ENCODE measurements at regions not wholly inside any gene's neighbourhood (a gene's known extent, or its start where the extent isn't known, plus 50 kb on each side); places are given as distances from the start of the nearest gene placed in this dataset.

DNA sequence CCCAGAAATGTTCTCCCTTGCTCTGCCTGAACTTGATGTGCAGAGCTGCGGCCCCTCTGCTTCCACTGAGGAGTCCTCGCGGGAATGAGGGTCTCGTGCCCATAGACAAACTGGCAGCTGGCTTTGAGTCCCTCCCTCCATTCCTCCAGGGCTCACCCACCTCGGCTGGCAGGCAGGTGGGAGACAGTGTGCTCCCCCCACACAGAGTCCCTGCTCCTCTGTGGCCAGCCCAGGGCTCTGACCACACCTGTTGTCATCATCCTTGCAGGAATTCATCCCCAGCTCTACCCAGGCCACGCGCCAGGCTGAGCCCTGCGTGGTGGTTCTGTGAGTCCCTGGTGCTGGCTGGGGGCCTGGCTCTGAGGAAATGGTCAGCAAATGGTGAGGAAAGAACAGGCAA is 521.9 kb downstream of the TBC1D22A start:
- no peak for ATAC-seq (ENCODE audit: insufficient number of reproducible peaks, low FRiP score, low read depth)

DNA sequence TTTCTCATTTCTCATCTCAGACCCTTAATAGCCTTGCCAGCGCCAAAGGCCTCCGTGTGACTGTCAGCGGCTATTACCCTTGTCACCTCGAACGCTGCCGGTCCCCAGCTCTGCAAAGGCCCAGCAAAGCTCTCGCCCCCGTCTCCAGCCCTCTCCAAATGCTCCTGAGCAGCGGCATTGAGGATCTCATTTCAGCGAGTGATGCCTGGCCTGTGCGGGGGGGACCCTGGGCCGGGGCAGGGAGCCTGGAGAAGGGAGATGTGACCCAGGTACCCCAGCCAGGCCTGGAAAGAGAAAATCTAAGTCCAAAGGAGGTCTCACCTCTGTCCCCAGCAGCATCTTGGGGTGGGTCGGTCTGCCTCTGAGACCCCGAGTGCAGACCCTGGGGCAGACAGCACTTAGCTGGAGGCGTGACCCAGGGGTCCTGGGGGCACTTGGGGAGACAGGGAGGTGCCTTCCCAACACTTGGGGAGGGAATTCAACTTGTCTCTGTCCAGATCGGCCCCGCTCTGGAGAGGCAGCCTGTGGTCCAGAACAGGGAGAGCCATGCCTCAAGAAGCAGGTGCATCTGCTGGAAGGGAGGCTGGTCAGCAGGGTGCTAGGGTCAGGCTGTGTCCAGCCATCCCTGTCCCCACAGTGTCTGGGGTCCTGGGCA is 521.3 kb downstream of the TBC1D22A start:
- no peaks in the 10 kb centered on the region for H3K36me3 ChIP-seq
- no peak overlapping the region for H3K27ac ChIP-seq
- H3K27me3 ChIP-seq (replicated peaks; ENCODE audit: insufficient read depth) = no peaks in the 10 kb centered on the region
- ATAC-seq (ENCODE audit: insufficient number of reproducible peaks, low FRiP score, low read depth) (no peak), DNase-seq (ENCODE audit: low spot score) (no peak)
- TF ChIP-seq, protein P1, sequence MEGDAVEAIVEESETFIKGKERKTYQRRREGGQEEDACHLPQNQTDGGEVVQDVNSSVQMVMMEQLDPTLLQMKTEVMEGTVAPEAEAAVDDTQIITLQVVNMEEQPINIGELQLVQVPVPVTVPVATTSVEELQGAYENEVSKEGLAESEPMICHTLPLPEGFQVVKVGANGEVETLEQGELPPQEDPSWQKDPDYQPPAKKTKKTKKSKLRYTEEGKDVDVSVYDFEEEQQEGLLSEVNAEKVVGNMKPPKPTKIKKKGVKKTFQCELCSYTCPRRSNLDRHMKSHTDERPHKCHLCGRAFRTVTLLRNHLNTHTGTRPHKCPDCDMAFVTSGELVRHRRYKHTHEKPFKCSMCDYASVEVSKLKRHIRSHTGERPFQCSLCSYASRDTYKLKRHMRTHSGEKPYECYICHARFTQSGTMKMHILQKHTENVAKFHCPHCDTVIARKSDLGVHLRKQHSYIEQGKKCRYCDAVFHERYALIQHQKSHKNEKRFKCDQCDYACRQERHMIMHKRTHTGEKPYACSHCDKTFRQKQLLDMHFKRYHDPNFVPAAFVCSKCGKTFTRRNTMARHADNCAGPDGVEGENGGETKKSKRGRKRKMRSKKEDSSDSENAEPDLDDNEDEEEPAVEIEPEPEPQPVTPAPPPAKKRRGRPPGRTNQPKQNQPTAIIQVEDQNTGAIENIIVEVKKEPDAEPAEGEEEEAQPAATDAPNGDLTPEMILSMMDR (IDR thresholded peaks at IDR 0.05) = no peak
- no peak overlapping the region for H3K4me3 ChIP-seq
- H3K4me1 ChIP-seq (ENCODE audit: control insufficient read depth in 1 of 2, low read depth in 2 of 2) = no peaks in the 10 kb centered on the region
- no peaks in the 10 kb centered on the region for H3K9me3 ChIP-seq

More for the DNA sequence above, 521.9 kb downstream of the TBC1D22A start:
- TF ChIP-seq, protein P1 (IDR thresholded peaks at IDR 0.05) = no peak
- DNase-seq (ENCODE audit: low spot score) = no peak
- no peaks in the 10 kb centered on the region for H3K9me3 ChIP-seq
- H3K4me3 ChIP-seq = no peak overlapping the region
- H3K27me3 ChIP-seq (replicated peaks; ENCODE audit: insufficient read depth) = no peaks in the 10 kb centered on the region
- H3K27ac ChIP-seq = no peak overlapping the region
- no peaks in the 10 kb centered on the region for H3K4me1 ChIP-seq (ENCODE audit: control insufficient read depth in 1 of 2, low read depth in 2 of 2)
- H3K36me3 ChIP-seq = no peaks in the 10 kb centered on the region

DNA sequence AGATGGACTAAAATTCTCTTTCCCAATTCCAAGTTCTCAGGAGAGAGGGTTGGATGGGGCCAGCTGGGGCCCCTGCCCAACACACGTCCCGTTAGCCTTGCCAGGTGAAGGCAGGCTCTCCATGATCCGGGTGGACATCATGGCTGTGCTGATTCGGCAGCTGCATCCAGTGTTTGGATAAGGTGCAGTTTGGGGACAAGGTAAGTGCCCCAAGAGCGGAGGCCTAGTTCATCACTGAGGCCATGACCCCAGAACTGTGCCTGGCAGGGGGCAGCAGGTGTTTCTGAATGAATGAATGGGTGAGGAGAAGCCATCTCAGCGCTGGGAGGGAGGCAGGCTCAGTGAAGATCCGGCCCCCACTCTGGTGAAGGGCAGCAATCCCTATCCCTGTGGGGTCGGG is 520.4 kb downstream of the TBC1D22A start:
- no peaks in the 10 kb centered on the region for H3K9me3 ChIP-seq
- no peaks in the 10 kb centered on the region for H3K36me3 ChIP-seq
- no peak overlapping the region for H3K4me3 ChIP-seq
- H3K27ac ChIP-seq = no peak overlapping the region
- H3K4me1 ChIP-seq (ENCODE audit: control insufficient read depth in 1 of 2, low read depth in 2 of 2) = no peaks in the 10 kb centered on the region
- no peak for ATAC-seq (ENCODE audit: insufficient number of reproducible peaks, low FRiP score, low read depth)
- no peaks in the 10 kb centered on the region for H3K27me3 ChIP-seq (replicated peaks; ENCODE audit: insufficient read depth)
- TF ChIP-seq, protein P1 (IDR thresholded peaks at IDR 0.05) = no peak
- no peak for DNase-seq (ENCODE audit: low spot score)

DNA sequence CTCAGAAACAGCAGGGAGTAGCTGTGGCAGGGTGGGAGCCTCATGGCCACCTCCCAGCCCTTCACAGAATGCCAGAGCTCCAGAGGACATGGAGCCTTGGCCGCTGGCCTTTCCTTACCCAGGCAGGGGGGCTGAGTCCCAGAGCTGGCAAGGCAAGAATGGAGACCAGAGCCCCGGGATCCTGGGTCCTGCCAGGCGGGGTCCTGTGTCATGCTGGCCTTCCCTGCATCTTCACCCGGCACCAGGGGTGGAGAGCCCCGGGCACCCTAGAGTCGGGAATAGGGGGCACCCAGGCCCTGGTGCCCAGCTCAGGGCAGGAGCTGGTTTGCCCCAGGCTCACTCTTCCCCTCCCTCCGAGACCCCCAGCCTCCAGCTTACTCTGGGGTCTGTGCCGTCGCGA is 519.9 kb downstream of the TBC1D22A start:
- ATAC-seq (ENCODE audit: insufficient number of reproducible peaks, low FRiP score, low read depth) (no peak), DNase-seq (ENCODE audit: low spot score) (no peak)
- H3K4me1 ChIP-seq (ENCODE audit: control insufficient read depth in 1 of 2, low read depth in 2 of 2) = no peaks in the 10 kb centered on the region
- TF ChIP-seq, protein P1 (IDR thresholded peaks at IDR 0.05) = no peak
- H3K27me3 ChIP-seq (replicated peaks; ENCODE audit: insufficient read depth) = no peaks in the 10 kb centered on the region
- no peaks in the 10 kb centered on the region for H3K9me3 ChIP-seq
- no peak overlapping the region for H3K4me3 ChIP-seq
- H3K27ac ChIP-seq = no peak overlapping the region
- H3K36me3 ChIP-seq = no peaks in the 10 kb centered on the region

DNA sequence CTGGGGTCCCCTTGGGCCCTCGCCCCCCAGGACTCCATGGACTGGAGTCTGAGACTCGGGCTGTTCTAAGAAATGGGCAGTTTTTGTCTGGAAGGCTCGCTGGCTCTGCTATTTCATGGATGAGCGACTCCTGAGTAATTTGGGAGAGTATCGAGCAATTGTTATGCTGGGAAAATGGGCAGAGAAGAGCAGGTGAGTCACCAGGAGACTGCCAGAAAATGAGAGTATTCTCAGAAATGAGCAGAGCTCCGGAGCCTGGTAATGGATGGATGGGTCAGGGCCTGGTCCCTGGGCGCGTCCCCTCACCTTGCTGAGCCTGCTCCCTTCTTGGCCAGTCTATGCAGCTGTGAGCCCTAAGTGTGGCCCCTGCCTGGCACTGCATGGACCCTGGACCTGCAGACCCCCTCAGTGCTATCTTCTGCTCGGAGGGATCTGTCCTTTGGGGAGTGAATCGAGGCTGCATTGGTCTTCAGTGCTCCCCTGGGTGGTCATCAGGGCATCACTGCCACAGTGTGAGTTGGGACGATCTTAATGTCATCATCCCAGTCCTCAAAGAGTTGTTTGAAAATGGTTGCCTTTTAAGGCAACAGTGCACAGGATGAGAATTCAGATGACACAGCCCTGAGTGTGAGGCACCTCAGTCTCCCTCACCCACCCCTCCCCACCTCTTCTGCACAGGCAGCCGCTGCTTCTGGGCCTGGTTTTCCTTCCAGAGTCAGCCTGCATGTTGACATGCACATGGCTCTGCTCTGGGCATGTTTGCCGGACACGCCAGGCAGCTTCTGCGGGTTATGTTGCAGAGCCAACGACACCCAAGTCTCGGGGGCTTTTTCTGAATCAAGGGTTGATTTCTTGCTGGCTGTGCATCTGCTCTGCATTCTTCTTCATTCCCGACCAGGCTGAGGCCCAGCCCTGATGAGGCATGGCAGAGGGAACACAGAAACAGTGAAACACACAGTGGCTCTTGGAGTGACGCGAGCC is 519.0 kb downstream of the TBC1D22A start:
- no peaks in the 10 kb centered on the region for H3K9me3 ChIP-seq
- H3K27ac ChIP-seq = no peak overlapping the region
- H3K27me3 ChIP-seq (replicated peaks; ENCODE audit: insufficient read depth) = no peaks in the 10 kb centered on the region
- no peaks in the 10 kb centered on the region for H3K36me3 ChIP-seq
- DNase-seq (ENCODE audit: low spot score) (no peak), ATAC-seq (ENCODE audit: insufficient number of reproducible peaks, low FRiP score, low read depth) (no peak)
- TF ChIP-seq, protein P1 (IDR thresholded peaks at IDR 0.05) = no peak
- H3K4me1 ChIP-seq (ENCODE audit: control insufficient read depth in 1 of 2, low read depth in 2 of 2) = peaks cover 0 to 1% of the 10 kb centered on the region in 2 donors
- no peak overlapping the region for H3K4me3 ChIP-seq
